Liver (tissue), 3 donors: ENCODE measurements at regions not wholly inside any gene's neighbourhood (a gene's known extent, or its start where the extent isn't known, plus 50 kb on each side); places are given as distances from the start of the nearest gene placed in this dataset.
"Not testable (repeated sequence)": the region's sequence is repeated elsewhere in the genome, so short reads cannot be mapped to it uniquely, and the experiment has no call there.

Experiments
- ATF3 ChIP-seq: IDR thresholded peaks from 2 replicates; pipeline ENCODE4 v1.6.1; 2016; ENCODE audit warnings: antibody characterized with exemption
- FOXA1 ChIP-seq: IDR thresholded peaks from 2 replicates; pipeline ENCODE4 v1.6.1; 2016; ENCODE audit warnings: antibody characterized with exemption
- GABPA ChIP-seq, 2 donors: IDR thresholded peaks in 1 of 2; conservative IDR thresholded peaks in 1 of 2; 2 replicates each; pipeline ENCODE4 v1.6.1; 2016; ENCODE audit warnings: antibody characterized with exemption in 2 of 2, mild to moderate bottlenecking in 1 of 2, moderate library complexity in 1 of 2
- JUND ChIP-seq, 2 donors: IDR thresholded peaks; 2 replicates each; pipeline ENCODE4 v1.6.1; 2016; ENCODE audit warnings: antibody characterized with exemption in 2 of 2
- MAX ChIP-seq: IDR thresholded peaks from 2 replicates; pipeline ENCODE4 v1.6.1; 2016; ENCODE audit warnings: antibody characterized with exemption
- TAF1 ChIP-seq: conservative IDR thresholded peaks from 2 replicates; pipeline ENCODE4 v1.6.1; 2016; ENCODE audit warnings: antibody characterized with exemption, mild to moderate bottlenecking
- YY1 ChIP-seq: IDR thresholded peaks from 2 replicates; pipeline ENCODE4 v1.6.1; 2016; ENCODE audit warnings: antibody characterized with exemption, mild to moderate bottlenecking
- ZBTB33 ChIP-seq: IDR thresholded peaks from 2 replicates; pipeline ENCODE4 v1.6.1; 2016; ENCODE audit warnings: antibody characterized with exemption
- TF ChIP-seq, protein P1 (sequence below): fragments of 150-350 bp; IDR thresholded peaks from 2 replicates; pipeline ENCODE4 v1.5.1; 2017; ENCODE audit warnings: improper control_type of control experiment, low read depth, low read length; ENCODE audit not compliant: missing input control
- TF ChIP-seq, protein P2 (sequence below): IDR thresholded peaks from 2 replicates; pipeline ENCODE4 v1.6.1; 2016; ENCODE audit warnings: antibody characterized with exemption, mild to moderate bottlenecking
- donor health status: healthy.
- donor health status: healthy.

GRCh38 chr4:189579645-189580044 lies 361.0 kb upstream of the FRG1 start:
- not testable (repeated sequence) for TF ChIP-seq TAF1; ZBTB33; ATF3; YY1; JUND (IDR thresholded peaks at IDR 0.05); GABPA (IDR thresholded peaks at IDR 0.05 in 1 of 2, conservative IDR thresholded peaks at IDR 0.05 in 1 of 2); MAX; FOXA1
- TF ChIP-seq, protein P1, sequence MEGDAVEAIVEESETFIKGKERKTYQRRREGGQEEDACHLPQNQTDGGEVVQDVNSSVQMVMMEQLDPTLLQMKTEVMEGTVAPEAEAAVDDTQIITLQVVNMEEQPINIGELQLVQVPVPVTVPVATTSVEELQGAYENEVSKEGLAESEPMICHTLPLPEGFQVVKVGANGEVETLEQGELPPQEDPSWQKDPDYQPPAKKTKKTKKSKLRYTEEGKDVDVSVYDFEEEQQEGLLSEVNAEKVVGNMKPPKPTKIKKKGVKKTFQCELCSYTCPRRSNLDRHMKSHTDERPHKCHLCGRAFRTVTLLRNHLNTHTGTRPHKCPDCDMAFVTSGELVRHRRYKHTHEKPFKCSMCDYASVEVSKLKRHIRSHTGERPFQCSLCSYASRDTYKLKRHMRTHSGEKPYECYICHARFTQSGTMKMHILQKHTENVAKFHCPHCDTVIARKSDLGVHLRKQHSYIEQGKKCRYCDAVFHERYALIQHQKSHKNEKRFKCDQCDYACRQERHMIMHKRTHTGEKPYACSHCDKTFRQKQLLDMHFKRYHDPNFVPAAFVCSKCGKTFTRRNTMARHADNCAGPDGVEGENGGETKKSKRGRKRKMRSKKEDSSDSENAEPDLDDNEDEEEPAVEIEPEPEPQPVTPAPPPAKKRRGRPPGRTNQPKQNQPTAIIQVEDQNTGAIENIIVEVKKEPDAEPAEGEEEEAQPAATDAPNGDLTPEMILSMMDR = not testable (repeated sequence)
- TF ChIP-seq, protein P2, sequence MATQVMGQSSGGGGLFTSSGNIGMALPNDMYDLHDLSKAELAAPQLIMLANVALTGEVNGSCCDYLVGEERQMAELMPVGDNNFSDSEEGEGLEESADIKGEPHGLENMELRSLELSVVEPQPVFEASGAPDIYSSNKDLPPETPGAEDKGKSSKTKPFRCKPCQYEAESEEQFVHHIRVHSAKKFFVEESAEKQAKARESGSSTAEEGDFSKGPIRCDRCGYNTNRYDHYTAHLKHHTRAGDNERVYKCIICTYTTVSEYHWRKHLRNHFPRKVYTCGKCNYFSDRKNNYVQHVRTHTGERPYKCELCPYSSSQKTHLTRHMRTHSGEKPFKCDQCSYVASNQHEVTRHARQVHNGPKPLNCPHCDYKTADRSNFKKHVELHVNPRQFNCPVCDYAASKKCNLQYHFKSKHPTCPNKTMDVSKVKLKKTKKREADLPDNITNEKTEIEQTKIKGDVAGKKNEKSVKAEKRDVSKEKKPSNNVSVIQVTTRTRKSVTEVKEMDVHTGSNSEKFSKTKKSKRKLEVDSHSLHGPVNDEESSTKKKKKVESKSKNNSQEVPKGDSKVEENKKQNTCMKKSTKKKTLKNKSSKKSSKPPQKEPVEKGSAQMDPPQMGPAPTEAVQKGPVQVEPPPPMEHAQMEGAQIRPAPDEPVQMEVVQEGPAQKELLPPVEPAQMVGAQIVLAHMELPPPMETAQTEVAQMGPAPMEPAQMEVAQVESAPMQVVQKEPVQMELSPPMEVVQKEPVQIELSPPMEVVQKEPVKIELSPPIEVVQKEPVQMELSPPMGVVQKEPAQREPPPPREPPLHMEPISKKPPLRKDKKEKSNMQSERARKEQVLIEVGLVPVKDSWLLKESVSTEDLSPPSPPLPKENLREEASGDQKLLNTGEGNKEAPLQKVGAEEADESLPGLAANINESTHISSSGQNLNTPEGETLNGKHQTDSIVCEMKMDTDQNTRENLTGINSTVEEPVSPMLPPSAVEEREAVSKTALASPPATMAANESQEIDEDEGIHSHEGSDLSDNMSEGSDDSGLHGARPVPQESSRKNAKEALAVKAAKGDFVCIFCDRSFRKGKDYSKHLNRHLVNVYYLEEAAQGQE = not testable (repeated sequence)
